ENCODE measurements at regions not wholly inside any gene's neighbourhood (a gene's known extent, or its start where the extent isn't known, plus 50 kb on each side); places are given as distances from the start of the nearest gene placed in this dataset.

GRCh38 chr6:43867996-43868395, 98.0 kb downstream of the VEGFA start:
- TF ChIP-seq CTCF (IDR thresholded peaks at IDR 0.05 in 2 of 3, conservative IDR thresholded peaks at IDR 0.05 in 1 of 3; ENCODE audit: control insufficient read depth in 2 of 3, extremely low read depth in 1 of 3, insufficient read depth in 1 of 3, low read depth in 3 of 3, low read length in 3 of 3) (no peak), EED (IDR thresholded peaks at IDR 0.05; ENCODE audit: low read depth) (no peak), POLR2A (IDR thresholded peaks at IDR 0.05; ENCODE audit: low read depth, low read length) (no peak), SPI1 (IDR thresholded peaks at IDR 0.05; ENCODE audit: borderline replicate concordance, insufficient read depth, low read depth, low read length) (no peak), EZH2 (IDR thresholded peaks at IDR 0.05; ENCODE audit: borderline replicate concordance, control insufficient read depth, low read depth, low read length) (no peak), CEBPB (IDR thresholded peaks at IDR 0.05; ENCODE audit: borderline replicate concordance in 1 of 2, low read depth in 2 of 2, low read length in 2 of 2) (no peak), SP1 (IDR thresholded peaks at IDR 0.05; ENCODE audit: low read depth, low read length) (no peak), CREB1 (IDR thresholded peaks at IDR 0.05; ENCODE audit: low read depth) (no peak), ZNF384 (IDR thresholded peaks at IDR 0.05; ENCODE audit: borderline replicate concordance, low read depth, low read length) (no peak), MTA3 (IDR thresholded peaks at IDR 0.05; ENCODE audit: borderline replicate concordance, low read length) (no peak)
